HG03442 (cell line): ENCODE measurements at regions not wholly inside any gene's neighbourhood (a gene's known extent, or its start where the extent isn't known, plus 50 kb on each side); places are given as distances from the start of the nearest gene placed in this dataset.
"Not testable (repeated sequence)": the region's sequence is repeated elsewhere in the genome, so short reads cannot be mapped to it uniquely, and the experiment has no call there.

ENCODE experiments used
- ATAC-seq: cut with Tn5 transposase; IDR thresholded peaks from one replicate; pipeline ENCODE4 v1.9.1; 2021; ENCODE audit warnings: mild to moderate bottlenecking, moderate library complexity; ENCODE audit not compliant: unreplicated experiment

- ATAC-seq: no peak
These were observed 68.6 kb upstream of the CCND1 start for GRCh38 chr11:69572233-69572860.

GRCh38 chr11:69572861-69573260 lies 68.1 kb upstream of the CCND1 start:
- no peak for ATAC-seq

GRCh38 chr11:69573761-69574607 lies 67.0 kb upstream of the CCND1 start:
- ATAC-seq: no peak

GRCh38 chr11:69574608-69575255 lies 66.2 kb upstream of the CCND1 start:
- no peak for ATAC-seq

- no peak for ATAC-seq
These were observed 65.5 kb upstream of the CCND1 start for GRCh38 chr11:69575296-69576068.

GRCh38 chr11:69576069-69576782 lies 64.7 kb upstream of the CCND1 start:
- no peak for ATAC-seq

GRCh38 chr11:69578167-69578566 lies 62.8 kb upstream of the CCND1 start:
- ATAC-seq: no peak

- no peak for ATAC-seq
These were observed 60.4 kb upstream of the CCND1 start for GRCh38 chr11:69580529-69580928.

- ATAC-seq: no peak
These were observed 58.0 kb upstream of the CCND1 start for GRCh38 chr11:69582756-69583467.

GRCh38 chr11:69584160-69584559 lies 56.8 kb upstream of the CCND1 start:
- no peak for ATAC-seq

- no peak for ATAC-seq
These were observed 55.6 kb upstream of the CCND1 start for GRCh38 chr11:69585385-69585784.

GRCh38 chr11:69587454-69588090 lies 53.4 kb upstream of the CCND1 start:
- no peak for ATAC-seq

- ATAC-seq: no peak
These were observed 52.7 kb upstream of the CCND1 start for GRCh38 chr11:69588270-69588669.

- ATAC-seq: not testable (repeated sequence)
These were observed 50.9 kb upstream of the CCND1 start for GRCh38 chr11:69590088-69590487.
